ENCODE measurements at regions not wholly inside any gene's neighbourhood (a gene's known extent, or its start where the extent isn't known, plus 50 kb on each side); places are given as distances from the start of the nearest gene placed in this dataset.

DNA sequence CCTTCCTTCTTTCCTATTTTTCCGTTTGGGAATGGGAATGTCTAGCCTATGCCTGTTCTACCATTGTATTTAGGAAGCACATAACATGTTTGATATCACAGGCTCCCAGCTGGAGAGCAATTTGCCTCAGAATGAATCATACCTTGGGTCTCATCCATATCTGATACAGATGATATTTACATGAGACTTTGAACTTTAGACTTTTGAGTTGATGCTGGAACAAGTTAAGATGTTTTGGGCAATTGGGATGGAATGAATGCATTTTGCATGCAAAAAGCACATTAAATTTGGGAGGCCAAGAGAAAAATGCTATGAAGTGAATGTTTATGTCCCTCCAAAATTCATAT, 61.9 kb upstream of the BEGAIN start:
- Histone ChIP-seq H3K27me3 (replicated peaks; ENCODE audit: insufficient read depth) (no peaks in the 10 kb centered on the region), H3K9me3 (no peaks in the 10 kb centered on the region), H3K36me3 (no peaks in the 10 kb centered on the region), H3K4me3 (no peak overlapping the region), H3K4me1 (ENCODE audit: control insufficient read depth in 1 of 2, low read depth in 2 of 2) (no peaks in the 10 kb centered on the region), H3K27ac (no peak overlapping the region)
- DNase-seq (ENCODE audit: low spot score) (no peak), ATAC-seq (ENCODE audit: insufficient number of reproducible peaks, low FRiP score, low read depth) (no peak)
- TF ChIP-seq, protein P1, sequence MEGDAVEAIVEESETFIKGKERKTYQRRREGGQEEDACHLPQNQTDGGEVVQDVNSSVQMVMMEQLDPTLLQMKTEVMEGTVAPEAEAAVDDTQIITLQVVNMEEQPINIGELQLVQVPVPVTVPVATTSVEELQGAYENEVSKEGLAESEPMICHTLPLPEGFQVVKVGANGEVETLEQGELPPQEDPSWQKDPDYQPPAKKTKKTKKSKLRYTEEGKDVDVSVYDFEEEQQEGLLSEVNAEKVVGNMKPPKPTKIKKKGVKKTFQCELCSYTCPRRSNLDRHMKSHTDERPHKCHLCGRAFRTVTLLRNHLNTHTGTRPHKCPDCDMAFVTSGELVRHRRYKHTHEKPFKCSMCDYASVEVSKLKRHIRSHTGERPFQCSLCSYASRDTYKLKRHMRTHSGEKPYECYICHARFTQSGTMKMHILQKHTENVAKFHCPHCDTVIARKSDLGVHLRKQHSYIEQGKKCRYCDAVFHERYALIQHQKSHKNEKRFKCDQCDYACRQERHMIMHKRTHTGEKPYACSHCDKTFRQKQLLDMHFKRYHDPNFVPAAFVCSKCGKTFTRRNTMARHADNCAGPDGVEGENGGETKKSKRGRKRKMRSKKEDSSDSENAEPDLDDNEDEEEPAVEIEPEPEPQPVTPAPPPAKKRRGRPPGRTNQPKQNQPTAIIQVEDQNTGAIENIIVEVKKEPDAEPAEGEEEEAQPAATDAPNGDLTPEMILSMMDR (IDR thresholded peaks at IDR 0.05) = no peak

- Histone ChIP-seq H3K9me3 (no peaks in the 10 kb centered on the region), H3K4me3 (no peak overlapping the region), H3K27ac (no peak overlapping the region), H3K4me1 (ENCODE audit: control insufficient read depth in 1 of 2, low read depth in 2 of 2) (no peaks in the 10 kb centered on the region), H3K36me3 (no peaks in the 10 kb centered on the region), H3K27me3 (replicated peaks; ENCODE audit: insufficient read depth) (no peaks in the 10 kb centered on the region)
- DNase-seq (ENCODE audit: low spot score) (no peak), ATAC-seq (ENCODE audit: insufficient number of reproducible peaks, low FRiP score, low read depth) (no peak)
- TF ChIP-seq, protein P1 (IDR thresholded peaks at IDR 0.05) = no peak
These were observed 64.8 kb upstream of the BEGAIN start for GRCh38 chr14:100651999-100652508.

- Histone ChIP-seq H3K4me1 (ENCODE audit: control insufficient read depth in 1 of 2, low read depth in 2 of 2) (no peaks in the 10 kb centered on the region), H3K27ac (no peak overlapping the region), H3K36me3 (no peaks in the 10 kb centered on the region), H3K9me3 (no peaks in the 10 kb centered on the region), H3K27me3 (replicated peaks; ENCODE audit: insufficient read depth) (no peaks in the 10 kb centered on the region), H3K4me3 (no peak overlapping the region)
- TF ChIP-seq, protein P1 (IDR thresholded peaks at IDR 0.05) = no peak
- ATAC-seq (ENCODE audit: insufficient number of reproducible peaks, low FRiP score, low read depth) = no peak
- no peak for DNase-seq (ENCODE audit: low spot score)
These were observed 65.5 kb upstream of the BEGAIN start for GRCh38 chr14:100652744-100653143.

DNA sequence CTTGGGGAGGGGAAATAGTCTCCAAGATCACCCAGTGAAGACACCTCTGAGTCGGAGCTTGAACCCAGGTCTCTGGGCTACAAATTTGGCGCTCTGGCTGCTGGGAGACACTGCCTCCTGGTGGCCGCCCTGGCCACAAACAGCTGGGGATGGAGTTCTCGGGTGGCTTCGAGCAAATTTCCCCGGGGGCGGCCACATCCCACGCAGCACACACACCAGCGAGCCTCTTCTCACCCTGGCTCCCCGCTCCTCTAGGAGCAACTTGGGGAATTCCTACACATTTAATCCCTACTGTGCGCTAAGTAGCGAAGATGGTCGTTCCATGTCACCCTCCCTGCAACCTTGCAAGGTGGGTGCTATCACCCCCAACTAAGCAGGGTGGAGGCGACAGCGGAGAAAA, 66.2 kb upstream of the BEGAIN start:
- ATAC-seq (ENCODE audit: insufficient number of reproducible peaks, low FRiP score, low read depth) (no peak), DNase-seq (ENCODE audit: low spot score) (no peak)
- Histone ChIP-seq H3K4me3 (no peak overlapping the region), H3K4me1 (ENCODE audit: control insufficient read depth in 1 of 2, low read depth in 2 of 2) (no peaks in the 10 kb centered on the region), H3K9me3 (no peaks in the 10 kb centered on the region), H3K36me3 (no peaks in the 10 kb centered on the region), H3K27ac (no peak overlapping the region), H3K27me3 (replicated peaks; ENCODE audit: insufficient read depth) (no peaks in the 10 kb centered on the region)
- TF ChIP-seq, protein P1 (IDR thresholded peaks at IDR 0.05) = no peak

- Histone ChIP-seq H3K4me1 (ENCODE audit: control insufficient read depth in 1 of 2, low read depth in 2 of 2) (no peaks in the 10 kb centered on the region), H3K4me3 (no peak overlapping the region), H3K27ac (no peak overlapping the region), H3K9me3 (no peaks in the 10 kb centered on the region), H3K36me3 (no peaks in the 10 kb centered on the region), H3K27me3 (replicated peaks; ENCODE audit: insufficient read depth) (no peaks in the 10 kb centered on the region)
- DNase-seq (ENCODE audit: low spot score) (no peak), ATAC-seq (ENCODE audit: insufficient number of reproducible peaks, low FRiP score, low read depth) (no peak)
- TF ChIP-seq, protein P1 (IDR thresholded peaks at IDR 0.05) = no peak
These were observed 67.0 kb upstream of the BEGAIN start for GRCh38 chr14:100654025-100654813.

Measured in thoracic aorta (tissue), 2 donors.